ENCODE measurements at regions not wholly inside any gene's neighbourhood (a gene's known extent, or its start where the extent isn't known, plus 50 kb on each side); places are given as distances from the start of the nearest gene placed in this dataset.

DNA sequence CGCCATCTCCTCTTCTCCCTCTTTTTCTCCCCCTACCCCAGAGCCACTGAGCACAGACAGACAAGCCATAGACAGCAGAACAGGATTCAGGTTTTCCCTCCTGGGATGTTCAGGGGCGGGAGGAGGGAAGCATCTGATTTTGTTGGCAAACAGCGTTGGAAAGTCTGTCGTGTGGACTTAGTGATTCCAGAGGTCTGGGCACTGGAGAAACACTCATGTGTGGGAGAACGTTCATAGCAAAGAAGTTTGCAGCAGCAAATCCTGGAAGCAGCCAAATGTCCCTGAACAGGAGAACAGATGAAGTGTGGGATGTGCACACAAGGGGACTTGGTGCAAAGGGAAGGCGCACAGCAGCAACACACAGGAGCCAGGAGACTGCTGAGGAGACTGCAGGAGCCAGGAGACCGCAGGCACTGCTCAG, 264.1 kb upstream of the CDYL start:
- H3K36me3 Mint-ChIP-seq (ENCODE audit: low read depth), result no peaks in the 10 kb centered on the region
- no peaks in the 10 kb centered on the region for H3K9me3 Mint-ChIP-seq
- no peak for DNase-seq
- CTCF ChIA-PET, result no interaction called here
- POLR2A ChIA-PET, result no interaction called here
- H3K27ac Mint-ChIP-seq, result no peak overlapping the region
- H3K4me1 Mint-ChIP-seq, result no peaks in the 10 kb centered on the region
- no peaks in the 10 kb centered on the region for H3K27me3 Mint-ChIP-seq
- H3K4me3 Mint-ChIP-seq, result no peak overlapping the region

DNA sequence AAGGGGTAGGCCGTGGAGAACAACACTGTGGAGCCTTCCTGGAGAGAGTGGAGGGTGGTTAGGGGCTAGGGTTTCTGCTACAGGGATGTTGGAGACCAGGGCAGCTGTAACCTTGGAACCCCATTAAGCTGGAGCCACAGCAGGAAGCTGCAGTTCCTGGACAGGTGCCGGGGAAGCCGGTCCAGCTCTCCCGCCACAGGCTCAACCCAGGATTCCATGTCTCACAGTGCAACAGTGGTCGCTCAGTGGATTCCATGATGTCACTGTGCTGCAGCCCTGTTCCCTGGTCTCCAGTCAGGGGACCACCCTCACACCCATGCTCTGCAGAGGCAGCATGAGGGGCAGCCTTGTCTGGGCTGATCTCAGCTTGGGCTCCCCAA, 264.6 kb upstream of the CDYL start:
- CTCF ChIA-PET, result no interaction called here
- no peaks in the 10 kb centered on the region for H3K9me3 Mint-ChIP-seq
- no peaks in the 10 kb centered on the region for H3K27me3 Mint-ChIP-seq
- H3K36me3 Mint-ChIP-seq (ENCODE audit: low read depth), result no peaks in the 10 kb centered on the region
- no peak overlapping the region for H3K27ac Mint-ChIP-seq
- no peak overlapping the region for H3K4me3 Mint-ChIP-seq
- no peaks in the 10 kb centered on the region for H3K4me1 Mint-ChIP-seq
- DNase-seq, result no peak
- POLR2A ChIA-PET, result no interaction called here

DNA sequence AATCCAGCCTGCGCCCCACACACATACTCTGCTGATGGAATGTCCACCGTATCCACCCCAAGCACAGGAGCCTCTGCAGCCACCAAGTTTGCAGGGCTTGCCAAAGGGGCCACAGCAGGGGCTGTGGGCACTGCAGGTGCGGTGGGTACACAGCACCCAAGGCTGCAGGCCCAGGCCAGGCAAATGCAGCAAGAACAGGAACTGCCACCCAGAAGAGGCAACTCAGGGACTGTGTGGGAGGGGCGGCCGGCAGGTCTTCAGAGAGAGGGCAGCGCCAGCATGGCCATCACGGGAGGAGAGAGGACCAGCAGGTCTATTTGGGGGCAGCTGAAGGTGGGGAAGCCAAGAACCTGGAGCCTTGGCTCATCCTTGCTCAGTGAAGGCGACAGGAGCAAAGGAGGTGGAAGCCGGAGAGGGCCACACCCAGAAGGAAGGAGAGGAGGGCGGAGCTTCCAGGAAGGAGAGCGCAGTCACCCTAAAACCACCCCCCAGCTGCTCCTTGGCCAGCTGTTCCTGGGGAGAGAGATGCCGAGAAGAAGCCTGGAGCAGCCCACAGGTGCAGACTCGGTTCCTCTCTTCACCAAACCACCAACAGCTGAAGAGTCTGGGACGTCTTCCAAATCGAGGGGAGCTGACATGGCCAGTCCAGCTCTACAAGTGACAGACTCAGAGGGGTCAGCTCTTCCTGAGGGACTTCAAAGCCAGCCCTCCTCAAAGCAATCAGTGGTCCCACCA, 265.1 kb upstream of the CDYL start:
- no peak for DNase-seq
- ChIA-PET CTCF (no interaction called here), POLR2A (no interaction called here)
- Mint-ChIP-seq H3K27ac (no peak overlapping the region), H3K9me3 (no peaks in the 10 kb centered on the region), H3K36me3 (ENCODE audit: low read depth) (no peaks in the 10 kb centered on the region), H3K4me3 (no peak overlapping the region), H3K4me1 (no peaks in the 10 kb centered on the region), H3K27me3 (no peaks in the 10 kb centered on the region)

DNA sequence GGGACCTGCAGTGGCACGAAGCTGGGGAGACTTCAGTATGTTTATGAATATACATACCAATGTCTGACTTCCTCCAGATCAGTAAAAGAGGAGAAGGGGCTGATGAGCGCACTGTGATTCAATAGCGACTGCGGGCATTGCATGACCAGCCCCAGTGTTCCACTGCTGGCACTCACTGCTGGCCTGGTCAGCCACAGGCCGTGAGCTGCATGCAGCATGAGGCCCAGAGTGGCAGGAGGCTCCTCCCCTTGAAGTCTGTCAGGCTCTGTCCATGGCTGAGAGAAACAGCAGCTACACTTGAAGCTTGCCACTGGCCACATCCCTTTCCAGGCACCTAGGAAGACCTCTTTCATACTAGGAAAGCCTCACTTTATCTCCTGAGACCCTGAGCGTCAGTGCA, 265.9 kb upstream of the CDYL start:
- Mint-ChIP-seq H3K9me3 (no peaks in the 10 kb centered on the region), H3K4me1 (no peaks in the 10 kb centered on the region), H3K27ac (no peak overlapping the region), H3K4me3 (no peak overlapping the region), H3K27me3 (no peaks in the 10 kb centered on the region), H3K36me3 (ENCODE audit: low read depth) (no peaks in the 10 kb centered on the region)
- no peak for DNase-seq
- ChIA-PET CTCF (no interaction called here), POLR2A (no interaction called here)

DNA sequence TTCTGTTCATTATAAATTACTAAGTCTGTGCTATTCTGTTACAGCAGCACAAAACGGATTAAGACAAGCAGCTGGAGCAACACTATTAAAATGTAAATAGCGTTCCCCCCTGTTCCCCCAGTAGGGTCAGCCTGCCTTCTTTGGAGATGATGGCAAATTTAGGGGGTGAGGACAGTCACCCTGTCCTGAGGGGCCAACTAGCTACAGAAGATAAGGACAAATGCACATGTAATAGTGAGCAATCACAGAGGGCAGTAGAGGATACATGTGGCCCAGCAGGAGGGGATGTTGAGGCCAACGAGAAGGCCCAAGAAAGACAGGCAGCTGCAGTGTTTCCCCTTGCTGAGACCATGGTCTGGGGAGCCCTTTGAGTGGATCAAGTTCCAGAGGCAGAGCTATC, 266.7 kb upstream of the CDYL start:
- Mint-ChIP-seq H3K9me3 (no peaks in the 10 kb centered on the region), H3K36me3 (ENCODE audit: low read depth) (no peaks in the 10 kb centered on the region), H3K27me3 (no peaks in the 10 kb centered on the region), H3K4me1 (no peaks in the 10 kb centered on the region), H3K27ac (no peak overlapping the region), H3K4me3 (no peak overlapping the region)
- no peak for DNase-seq
- ChIA-PET POLR2A (no interaction called here), CTCF (no interaction called here)

DNA sequence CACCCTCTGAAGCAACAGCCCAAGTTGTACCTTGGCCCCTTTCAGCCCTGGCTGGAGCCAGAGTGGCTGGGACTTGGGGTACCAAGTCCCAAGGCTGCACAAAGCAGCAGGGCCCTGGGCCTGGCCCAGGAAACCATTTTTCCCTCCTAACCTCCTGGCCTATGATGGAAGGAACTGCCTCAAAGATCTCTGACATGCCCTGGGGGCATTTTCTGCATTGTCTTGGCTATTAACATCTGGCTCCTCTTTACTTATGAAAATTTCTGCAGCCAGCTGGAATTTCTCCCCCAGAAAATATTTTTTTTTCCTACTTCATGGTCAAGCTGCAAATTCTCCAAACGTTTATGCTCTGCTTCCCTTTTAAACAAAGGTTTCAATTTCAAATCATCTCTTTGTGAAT, 269.4 kb upstream of the CDYL start:
- H3K27ac Mint-ChIP-seq, result no peak overlapping the region
- ChIA-PET CTCF (no interaction called here), POLR2A (no interaction called here)

DNA sequence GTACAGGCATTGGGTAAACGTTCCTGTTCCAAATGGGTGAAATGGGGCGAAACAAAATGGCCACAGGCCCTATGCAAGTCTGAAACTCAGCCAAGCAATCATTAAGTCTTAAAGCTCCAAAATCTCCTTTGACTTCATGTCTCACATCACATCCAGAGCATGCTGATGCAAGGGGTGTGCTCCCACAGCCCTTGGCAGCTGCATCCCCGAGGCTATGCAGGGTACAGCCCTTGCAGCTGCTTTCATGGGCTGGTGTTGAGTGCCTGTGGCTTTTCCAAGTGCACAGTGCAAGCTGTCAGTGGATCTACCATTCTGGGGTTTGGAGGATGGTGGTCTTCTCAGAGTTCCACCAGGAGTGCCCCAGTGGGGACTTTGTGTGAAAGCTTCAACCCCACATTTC, 270.0 kb upstream of the CDYL start:
- no peaks in the 10 kb centered on the region for H3K9me3 Mint-ChIP-seq
- POLR2A ChIA-PET, result no interaction called here
- H3K27ac Mint-ChIP-seq, result no peak overlapping the region
- CTCF ChIA-PET, result no interaction called here
- H3K36me3 Mint-ChIP-seq (ENCODE audit: low read depth), result no peaks in the 10 kb centered on the region
- no peaks in the 10 kb centered on the region for H3K27me3 Mint-ChIP-seq
- no peak for DNase-seq
- H3K4me3 Mint-ChIP-seq, result no peak overlapping the region
- H3K4me1 Mint-ChIP-seq, result no peaks in the 10 kb centered on the region

More for the DNA sequence above, 269.4 kb upstream of the CDYL start:
- no peaks in the 10 kb centered on the region for H3K27me3 Mint-ChIP-seq
- H3K36me3 Mint-ChIP-seq (ENCODE audit: low read depth), result no peaks in the 10 kb centered on the region
- no peak for DNase-seq
- no peaks in the 10 kb centered on the region for H3K9me3 Mint-ChIP-seq
- H3K4me1 Mint-ChIP-seq, result no peaks in the 10 kb centered on the region
- H3K4me3 Mint-ChIP-seq, result no peak overlapping the region

DNA sequence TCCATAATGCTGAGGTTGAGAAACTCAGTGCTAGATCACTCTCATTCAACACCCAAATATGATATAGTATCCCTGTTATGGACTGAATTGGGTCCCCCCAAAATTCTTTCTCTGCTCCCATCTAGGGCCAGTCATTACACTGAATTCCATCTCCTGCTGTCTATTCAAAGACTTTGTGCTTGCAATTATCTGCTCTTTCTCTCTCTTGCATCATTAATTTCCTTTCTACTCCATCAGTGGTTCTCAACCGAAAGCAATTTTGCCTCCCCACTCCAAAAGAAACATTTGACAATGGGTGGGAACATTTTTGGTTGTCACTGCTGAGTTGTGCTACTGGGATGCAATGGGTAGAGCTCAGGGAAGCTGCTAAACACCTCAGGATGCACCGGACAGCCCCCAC, 271.5 kb upstream of the CDYL start:
- Mint-ChIP-seq H3K4me1 (no peaks in the 10 kb centered on the region), H3K9me3 (no peaks in the 10 kb centered on the region), H3K36me3 (ENCODE audit: low read depth) (no peaks in the 10 kb centered on the region), H3K27me3 (no peaks in the 10 kb centered on the region), H3K4me3 (no peak overlapping the region), H3K27ac (no peak overlapping the region)
- no peak for DNase-seq
- ChIA-PET CTCF (no interaction called here), POLR2A (no interaction called here)

DNA sequence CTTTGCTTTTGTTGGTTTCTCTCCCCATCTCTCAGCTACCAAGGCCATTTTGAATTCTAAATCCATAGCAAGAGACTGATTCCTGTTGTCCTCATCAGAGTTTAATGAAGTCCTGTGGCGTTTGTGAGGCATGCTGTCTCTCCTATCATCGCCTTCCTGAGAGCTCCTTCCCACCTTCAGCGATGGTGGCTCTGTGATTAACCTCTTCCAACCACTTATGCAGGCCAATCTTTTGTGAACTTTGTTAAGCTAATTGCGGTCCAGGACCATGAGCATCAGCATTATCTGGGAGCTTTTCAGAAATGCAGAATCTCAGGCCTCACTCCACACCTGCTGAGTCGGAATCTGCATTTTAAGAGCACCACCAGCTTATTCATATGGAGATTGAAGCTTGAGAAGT, 272.5 kb upstream of the CDYL start:
- H3K27me3 Mint-ChIP-seq, result no peaks in the 10 kb centered on the region

DNA sequence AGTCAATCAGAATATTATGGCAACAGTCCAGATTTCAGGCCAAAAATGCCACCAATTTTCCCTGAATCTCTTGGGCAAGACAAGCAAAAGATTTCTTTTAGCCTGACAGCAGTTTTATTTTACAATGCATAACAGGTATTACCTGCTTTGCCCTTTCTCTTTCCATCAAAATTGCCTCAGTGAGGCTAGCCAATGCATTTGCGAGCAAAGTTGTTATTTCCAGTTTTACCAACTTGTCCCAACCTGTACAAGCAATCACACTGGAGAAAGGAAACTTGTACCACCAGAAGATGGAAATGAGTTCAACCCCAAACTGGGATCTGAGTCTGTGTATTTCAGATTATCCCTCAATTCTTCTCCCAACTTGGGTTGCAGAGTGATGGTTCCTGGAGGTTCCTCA, 279.9 kb upstream of the CDYL start:
- ChIA-PET CTCF (no interaction called here), POLR2A (no interaction called here)
- DNase-seq, result no peak
- Mint-ChIP-seq H3K4me1 (no peaks in the 10 kb centered on the region), H3K36me3 (ENCODE audit: low read depth) (no peaks in the 10 kb centered on the region), H3K4me3 (no peak overlapping the region), H3K27me3 (no peaks in the 10 kb centered on the region), H3K27ac (no peak overlapping the region), H3K9me3 (no peaks in the 10 kb centered on the region)

More for the DNA sequence above, 272.5 kb upstream of the CDYL start:
- H3K9me3 Mint-ChIP-seq, result no peaks in the 10 kb centered on the region
- no peak overlapping the region for H3K27ac Mint-ChIP-seq
- CTCF ChIA-PET, result no interaction called here
- H3K36me3 Mint-ChIP-seq (ENCODE audit: low read depth), result no peaks in the 10 kb centered on the region
- H3K4me1 Mint-ChIP-seq, result no peaks in the 10 kb centered on the region
- no peak overlapping the region for H3K4me3 Mint-ChIP-seq
- DNase-seq, result no peak
- POLR2A ChIA-PET, result no interaction called here

DNA sequence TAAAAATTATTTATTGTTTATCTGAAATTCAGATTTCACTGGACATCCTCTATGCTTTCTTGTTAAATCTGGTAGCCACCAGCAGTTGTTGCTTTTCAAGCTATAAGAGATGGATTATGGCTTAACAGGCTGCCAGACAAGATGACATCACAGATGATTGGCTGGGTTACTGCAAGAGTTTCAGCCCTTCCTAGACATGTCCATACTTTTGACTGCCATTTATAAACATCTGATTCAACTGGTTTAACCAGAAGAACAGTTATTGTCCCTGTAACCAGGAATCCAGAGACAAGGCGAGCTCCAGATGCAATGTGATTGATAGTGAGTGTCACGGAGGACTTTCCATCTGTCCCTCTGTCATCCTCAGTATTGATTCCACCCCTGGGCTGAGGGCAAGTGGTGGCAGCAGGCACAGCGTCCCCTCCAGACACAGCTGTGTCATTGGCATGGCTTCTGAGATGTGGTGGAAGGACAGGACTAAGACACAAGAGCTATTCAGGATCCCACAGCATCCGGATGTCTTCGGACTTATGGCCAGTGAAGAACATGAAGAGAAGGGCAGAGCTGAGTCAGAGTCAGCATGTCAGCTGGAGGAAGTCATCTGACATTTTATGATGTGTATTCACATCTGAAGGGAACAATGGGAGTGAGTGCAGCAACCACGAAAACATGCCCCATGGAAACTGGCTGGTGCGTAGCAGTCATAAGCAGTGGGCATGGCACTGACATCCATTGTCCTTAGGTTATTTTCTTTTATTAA, 284.5 kb upstream of the CDYL start:
- ChIA-PET CTCF (no interaction called here), POLR2A (no interaction called here)
- DNase-seq, result no peak
- Mint-ChIP-seq H3K4me1 (no peaks in the 10 kb centered on the region), H3K4me3 (no peak overlapping the region), H3K27ac (no peak overlapping the region), H3K27me3 (no peaks in the 10 kb centered on the region), H3K36me3 (ENCODE audit: low read depth) (no peaks in the 10 kb centered on the region), H3K9me3 (peaks cover 11% of the 10 kb centered on the region)

DNA sequence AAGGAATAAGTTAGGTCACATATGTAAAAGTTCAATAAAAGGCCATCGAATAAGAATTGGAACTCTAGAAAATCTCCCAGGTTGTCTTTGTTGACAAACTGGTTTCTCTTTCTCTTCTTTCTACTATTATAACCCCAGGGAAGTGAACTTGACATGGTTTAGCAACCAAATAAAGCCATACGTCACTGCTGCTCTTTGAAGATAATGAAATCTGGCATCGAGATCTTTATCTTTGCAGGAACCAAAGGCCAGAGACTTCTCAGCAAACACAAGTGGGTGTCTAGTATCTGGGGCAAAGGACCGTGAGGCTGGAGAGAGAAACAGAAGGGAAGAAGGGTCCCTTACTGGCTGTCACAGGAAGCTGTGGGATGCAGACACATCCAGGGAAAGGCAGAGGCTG, 286.7 kb upstream of the CDYL start:
- POLR2A ChIA-PET, result no interaction called here
- Mint-ChIP-seq H3K36me3 (ENCODE audit: low read depth) (no peaks in the 10 kb centered on the region), H3K9me3 (peaks cover 11% of the 10 kb centered on the region), H3K27ac (no peak overlapping the region), H3K4me1 (no peaks in the 10 kb centered on the region), H3K27me3 (no peaks in the 10 kb centered on the region), H3K4me3 (no peak overlapping the region)
- no peak for DNase-seq
- CTCF ChIA-PET, result no interaction called here

DNA sequence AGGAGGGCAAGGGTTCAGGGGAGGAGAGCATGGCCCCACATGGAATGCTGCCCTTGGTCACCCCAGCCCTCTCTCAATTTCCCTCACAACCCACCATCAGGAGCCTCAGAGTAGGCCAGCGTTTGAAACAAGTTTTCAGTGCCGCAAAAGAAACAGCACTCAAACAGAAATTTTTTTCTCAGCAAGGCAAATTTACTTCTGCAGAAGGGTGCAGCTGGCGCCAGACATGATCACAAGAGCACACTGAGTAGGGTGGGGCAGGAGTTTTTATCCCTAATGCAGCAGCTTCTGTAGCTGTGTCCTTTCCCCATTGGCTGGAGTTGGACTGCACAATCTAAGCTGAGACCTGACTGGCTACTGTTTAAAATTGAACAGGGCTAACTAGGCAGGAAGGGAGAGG, 287.8 kb upstream of the CDYL start:
- H3K9me3 Mint-ChIP-seq, result peaks cover 11% of the 10 kb centered on the region
- H3K27ac Mint-ChIP-seq, result no peak overlapping the region
- no peaks in the 10 kb centered on the region for H3K27me3 Mint-ChIP-seq
- CTCF ChIA-PET, result no interaction called here
- POLR2A ChIA-PET, result no interaction called here
- no peak overlapping the region for H3K4me3 Mint-ChIP-seq
- H3K36me3 Mint-ChIP-seq (ENCODE audit: low read depth), result no peaks in the 10 kb centered on the region
- H3K4me1 Mint-ChIP-seq, result no peaks in the 10 kb centered on the region
- no peak for DNase-seq

DNA sequence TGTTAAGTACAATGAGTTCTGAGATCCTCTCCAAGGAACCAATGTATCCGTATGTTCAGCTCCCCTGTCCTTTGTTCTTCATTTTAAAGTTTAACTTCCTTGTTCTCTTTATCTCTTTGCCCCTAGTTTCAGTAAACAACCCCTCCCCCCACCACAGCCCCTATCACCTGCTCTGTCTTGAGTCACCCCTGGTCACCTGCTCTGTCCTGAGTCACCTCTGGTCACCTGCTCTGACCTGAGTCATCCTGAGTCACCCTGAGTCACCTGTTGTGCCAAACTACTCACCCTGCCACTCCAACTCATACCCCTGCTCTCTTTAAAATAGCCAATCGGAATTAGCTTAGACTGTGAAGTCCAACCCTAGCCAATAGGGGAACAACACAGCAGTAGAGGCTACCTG, 288.7 kb upstream of the CDYL start:
- Mint-ChIP-seq H3K27ac (no peak overlapping the region), H3K9me3 (peaks cover 11% of the 10 kb centered on the region), H3K4me1 (no peaks in the 10 kb centered on the region), H3K36me3 (ENCODE audit: low read depth) (no peaks in the 10 kb centered on the region), H3K27me3 (no peaks in the 10 kb centered on the region), H3K4me3 (no peak overlapping the region)
- no peak for DNase-seq
- POLR2A ChIA-PET, result no interaction called here
- CTCF ChIA-PET, result no interaction called here
